DOHH2 (cell line): ENCODE measurements at regions not wholly inside any gene's neighbourhood (a gene's known extent, or its start where the extent isn't known, plus 50 kb on each side); places are given as distances from the start of the nearest gene placed in this dataset.

Experiments
- EZH2phosphoT487 ChIP-seq: fragments of 200-600 bp; sonication (generic); IDR thresholded peaks from 2 replicates; pipeline ENCODE4 v1.6.1; 2017; ENCODE audit warnings: borderline replicate concordance, mild to moderate bottlenecking, antibody characterized with exemption, low read length, moderate library complexity, mixed read lengths
- TF ChIP-seq, protein P1 (sequence below): fragments of 200-600 bp; sonication (generic); IDR thresholded peaks from one replicate; pipeline ENCODE4 v1.5.1; 2014; ENCODE audit warnings: antibody characterized with exemption, mild to moderate bottlenecking, low read depth, low read length; ENCODE audit not compliant: poor library complexity, severe bottlenecking

DNA sequence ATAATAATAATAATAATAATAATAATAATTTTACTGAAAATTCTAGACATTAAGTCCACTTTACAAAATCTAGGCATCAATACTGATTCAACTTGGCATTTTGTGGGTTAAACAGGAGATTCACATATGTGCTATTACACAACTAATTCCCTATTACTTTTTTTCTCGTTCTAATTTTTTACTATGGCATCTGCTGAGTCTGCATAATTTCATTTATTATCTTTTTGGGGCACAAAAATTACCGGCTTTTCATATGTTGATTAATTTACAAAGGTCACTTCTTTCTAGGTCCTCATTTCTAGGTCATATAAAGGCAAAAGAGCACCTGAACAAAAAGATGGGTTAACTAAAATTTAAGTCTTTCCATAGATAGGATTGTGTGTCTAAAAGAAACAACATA lies 1357.8 kb upstream of the ADGRB3 start:
- TF ChIP-seq, protein P1, sequence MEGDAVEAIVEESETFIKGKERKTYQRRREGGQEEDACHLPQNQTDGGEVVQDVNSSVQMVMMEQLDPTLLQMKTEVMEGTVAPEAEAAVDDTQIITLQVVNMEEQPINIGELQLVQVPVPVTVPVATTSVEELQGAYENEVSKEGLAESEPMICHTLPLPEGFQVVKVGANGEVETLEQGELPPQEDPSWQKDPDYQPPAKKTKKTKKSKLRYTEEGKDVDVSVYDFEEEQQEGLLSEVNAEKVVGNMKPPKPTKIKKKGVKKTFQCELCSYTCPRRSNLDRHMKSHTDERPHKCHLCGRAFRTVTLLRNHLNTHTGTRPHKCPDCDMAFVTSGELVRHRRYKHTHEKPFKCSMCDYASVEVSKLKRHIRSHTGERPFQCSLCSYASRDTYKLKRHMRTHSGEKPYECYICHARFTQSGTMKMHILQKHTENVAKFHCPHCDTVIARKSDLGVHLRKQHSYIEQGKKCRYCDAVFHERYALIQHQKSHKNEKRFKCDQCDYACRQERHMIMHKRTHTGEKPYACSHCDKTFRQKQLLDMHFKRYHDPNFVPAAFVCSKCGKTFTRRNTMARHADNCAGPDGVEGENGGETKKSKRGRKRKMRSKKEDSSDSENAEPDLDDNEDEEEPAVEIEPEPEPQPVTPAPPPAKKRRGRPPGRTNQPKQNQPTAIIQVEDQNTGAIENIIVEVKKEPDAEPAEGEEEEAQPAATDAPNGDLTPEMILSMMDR, result no peak
- no peak for TF ChIP-seq EZH2phosphoT487
